A673 (cell line): ENCODE measurements at regions not wholly inside any gene's neighbourhood (a gene's known extent, or its start where the extent isn't known, plus 50 kb on each side); places are given as distances from the start of the nearest gene placed in this dataset.

ENCODE experiments used
- CTCF ChIP-seq: fragments of 300-800, 200-600 bp; sonication (generic); conservative IDR thresholded peaks from 2 replicates; pipeline ENCODE4 v1.5.1; 2017; ENCODE audit warnings: low read depth, mild to moderate bottlenecking, antibody characterized with exemption, low read length, moderate library complexity, mixed read lengths
- EZH2 ChIP-seq: fragments of 200-600 bp; sonication (generic); IDR thresholded peaks from 2 replicates; pipeline ENCODE4 v1.6.1; 2017; ENCODE audit warnings: borderline replicate concordance, low read depth, mild to moderate bottlenecking, mixed read lengths, antibody characterized with exemption, low read length; ENCODE audit not compliant: poor library complexity, severe bottlenecking

GRCh38 chr1:170296642-170297041 is 150.9 kb downstream of the NTMT2 start:
- TF ChIP-seq CTCF (no peak), EZH2 (no peak)
